Ovary (tissue), 7 donors: ENCODE measurements at regions not wholly inside any gene's neighbourhood (a gene's known extent, or its start where the extent isn't known, plus 50 kb on each side); places are given as distances from the start of the nearest gene placed in this dataset.

Source experiments
- DNase-seq, 5 donors: peaks; one replicate each; pipeline ENCODE4 v3.0.0-alpha.2; 2019 to 2020
- H3K27ac ChIP-seq, 2 donors: fragments of 200-600 bp; one replicate each; pipeline versions ENCODE4 v1.5.1 to v1.8.0; 2019 to 2022
- H3K27me3 ChIP-seq: fragments of 200-600 bp; one replicate; pipeline ENCODE4 v1.8.0; 2022
- H3K36me3 ChIP-seq: fragments of 200-600 bp; sonication (generic); one replicate; pipeline ENCODE4 v1.5.1; 2019
- H3K4me1 ChIP-seq: one replicate; pipeline ENCODE4 v1.8.1; 2013; ENCODE audit warnings: mild to moderate bottlenecking, moderate library complexity; ENCODE audit not compliant: insufficient read depth
- H3K4me3 ChIP-seq: fragments of 200-600 bp; sonication (generic); one replicate; pipeline ENCODE4 v1.5.1; 2017
- H3K9me3 ChIP-seq, 2 donors: fragments of 200-600 bp in 1 of 2; sonication (generic) in 1 of 2; one replicate each; pipeline versions ENCODE4 v1.5.1 to v1.8.1; 2013 to 2019; ENCODE audit warnings: mild to moderate bottlenecking in 1 of 2, moderate library complexity in 1 of 2
- EP300 ChIP-seq: sonication (generic); formaldehyde crosslinking; IDR thresholded peaks from one replicate; pipeline ENCODE4 v1.6.1; 2017; ENCODE audit warnings: antibody characterized with exemption
- POLR2A ChIP-seq: fragments of 450-650 bp; IDR thresholded peaks from one replicate; pipeline ENCODE4 v1.6.1; 2017; ENCODE audit warnings: antibody characterized with exemption, mild to moderate bottlenecking, moderate library complexity
- WGBS, 3 donors: extraction: QIAGEN DNeasy Blood & Tissue Kit in 1 of 3; methylation state at CpG; one replicate each; pipeline versions ENCODE4 v1.1.5 to v1.1.7; 2013 to 2017; 5-methylcytosine and 5-hydroxymethylcytosine counted together
- intact Hi-C, 4 donors: fragments of 100-400 bp; cut with DNase I; formaldehyde crosslinking; loops; one replicate each; pipeline versions ENCODE4 v1.11.0 to v1.15.1; 2022 to 2023
- TF ChIP-seq, protein P1 (sequence below), 3 donors: fragments of 450-650 bp in 2 of 3; fragments of 200-600 bp in 1 of 3; IDR thresholded peaks; one replicate each; pipeline versions ENCODE4 v1.5.1 to v1.8.0; 2016 to 2022; ENCODE audit warnings: antibody characterized with exemption in 3 of 3, mild to moderate bottlenecking in 1 of 3
- donor health status: DM: no; HTN: no; CAD: no; lungs with moderate emphysema.
- donor health status: DM: no; HTN: no; CAD: no.
- donor health status: Bipolar disorder and iron deficiency.
- donor health status: DM: no; HTN: no; CAD: no.
- donor health status: DM: yes; HTN: yes; CAD: no.

GRCh38 chr3:145266368-145266767, 894.6 kb downstream of the PLOD2 start:
- Histone ChIP-seq H3K9me3 (no peaks in the 10 kb centered on the region), H3K4me1 (no peaks in the 10 kb centered on the region), H3K4me3 (no peak overlapping the region), H3K27me3 (no peaks in the 10 kb centered on the region), H3K36me3 (no peaks in the 10 kb centered on the region), H3K27ac (no peak overlapping the region)
- intact Hi-C loops: no loop called here
- DNase-seq: no peak
- TF ChIP-seq POLR2A (no peak), EP300 (no peak)
- TF ChIP-seq, protein P1, sequence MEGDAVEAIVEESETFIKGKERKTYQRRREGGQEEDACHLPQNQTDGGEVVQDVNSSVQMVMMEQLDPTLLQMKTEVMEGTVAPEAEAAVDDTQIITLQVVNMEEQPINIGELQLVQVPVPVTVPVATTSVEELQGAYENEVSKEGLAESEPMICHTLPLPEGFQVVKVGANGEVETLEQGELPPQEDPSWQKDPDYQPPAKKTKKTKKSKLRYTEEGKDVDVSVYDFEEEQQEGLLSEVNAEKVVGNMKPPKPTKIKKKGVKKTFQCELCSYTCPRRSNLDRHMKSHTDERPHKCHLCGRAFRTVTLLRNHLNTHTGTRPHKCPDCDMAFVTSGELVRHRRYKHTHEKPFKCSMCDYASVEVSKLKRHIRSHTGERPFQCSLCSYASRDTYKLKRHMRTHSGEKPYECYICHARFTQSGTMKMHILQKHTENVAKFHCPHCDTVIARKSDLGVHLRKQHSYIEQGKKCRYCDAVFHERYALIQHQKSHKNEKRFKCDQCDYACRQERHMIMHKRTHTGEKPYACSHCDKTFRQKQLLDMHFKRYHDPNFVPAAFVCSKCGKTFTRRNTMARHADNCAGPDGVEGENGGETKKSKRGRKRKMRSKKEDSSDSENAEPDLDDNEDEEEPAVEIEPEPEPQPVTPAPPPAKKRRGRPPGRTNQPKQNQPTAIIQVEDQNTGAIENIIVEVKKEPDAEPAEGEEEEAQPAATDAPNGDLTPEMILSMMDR (IDR thresholded peaks at IDR 0.05): no peak
- 70 to 77% (median 71%) methylated on average over 6 of the region's 6 CpGs for WGBS, 3 donors

GRCh38 chr3:145269106-145269505, 891.9 kb downstream of the PLOD2 start:
- TF ChIP-seq POLR2A: no peak
- TF ChIP-seq, protein P1 (IDR thresholded peaks at IDR 0.05): no peak
- Histone ChIP-seq H3K36me3 (no peaks in the 10 kb centered on the region), H3K27ac (no peak overlapping the region), H3K27me3 (no peaks in the 10 kb centered on the region), H3K4me3 (no peak overlapping the region), H3K9me3 (no peaks in the 10 kb centered on the region), H3K4me1 (no peaks in the 10 kb centered on the region)
- no peak for DNase-seq
- intact Hi-C loops: no loop called here
- 96 to 99% (median 98%) methylated on average over 3 of the region's 3 CpGs for WGBS, 3 donors

DNA sequence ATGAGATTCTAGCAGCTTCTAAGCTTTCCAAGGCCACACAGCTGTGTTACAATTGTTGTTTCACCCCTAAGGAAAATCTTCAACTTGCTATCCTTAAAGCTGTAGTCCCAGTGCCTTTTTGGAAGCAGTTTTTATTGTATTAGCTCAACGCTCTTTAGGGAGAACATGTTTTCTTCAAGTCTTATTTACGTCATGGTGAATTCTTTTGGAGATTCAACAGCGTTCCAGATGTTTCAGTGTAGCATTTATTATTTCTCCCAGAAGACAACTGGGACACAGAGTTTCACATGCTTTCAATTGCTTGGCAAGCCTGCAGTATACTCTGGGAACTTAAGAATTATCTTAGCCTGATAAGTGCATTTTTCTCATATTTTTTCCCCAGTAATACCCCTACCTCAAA, 888.3 kb downstream of the PLOD2 start:
- H3K36me3 ChIP-seq: no peaks in the 10 kb centered on the region
- intact Hi-C loops: no loop called here
- no peaks in the 10 kb centered on the region for H3K27me3 ChIP-seq
- no peaks in the 10 kb centered on the region for H3K9me3 ChIP-seq
- H3K4me3 ChIP-seq: no peak overlapping the region
- no peaks in the 10 kb centered on the region for H3K4me1 ChIP-seq
- no peak for DNase-seq
- TF ChIP-seq POLR2A: no peak
- TF ChIP-seq, protein P1 (IDR thresholded peaks at IDR 0.05): no peak
- no peak for TF ChIP-seq EP300
- H3K27ac ChIP-seq: no peak overlapping the region
- WGBS, 3 donors: 2 to 7% (median 5%) methylated on average over 3 of the region's 3 CpGs

GRCh38 chr3:145282505-145282904, 878.5 kb downstream of the PLOD2 start:
- H3K9me3 ChIP-seq: no peaks in the 10 kb centered on the region
- H3K36me3 ChIP-seq: no peaks in the 10 kb centered on the region
- WGBS, 3 donors: 81 to 94% (median 82%) methylated on average over 2 of the region's 2 CpGs
- no peak for TF ChIP-seq EP300
- TF ChIP-seq, protein P1 (IDR thresholded peaks at IDR 0.05): no peak
- no peak for TF ChIP-seq POLR2A
- intact Hi-C loops: no loop called here
- no peaks in the 10 kb centered on the region for H3K27me3 ChIP-seq
- no peaks in the 10 kb centered on the region for H3K4me1 ChIP-seq
- H3K4me3 ChIP-seq: no peak overlapping the region
- no peak overlapping the region for H3K27ac ChIP-seq
- no peak for DNase-seq

- WGBS, 3 donors: 93 to 100% (median 100%) methylated on average over 1 of the region's 1 CpG
- Histone ChIP-seq H3K4me3 (no peak overlapping the region), H3K36me3 (no peaks in the 10 kb centered on the region), H3K27me3 (no peaks in the 10 kb centered on the region), H3K9me3 (no peaks in the 10 kb centered on the region), H3K27ac (no peak overlapping the region), H3K4me1 (no peaks in the 10 kb centered on the region)
- intact Hi-C loops: no loop called here
- DNase-seq: no peak
- TF ChIP-seq EP300 (no peak), POLR2A (no peak)
- TF ChIP-seq, protein P1 (IDR thresholded peaks at IDR 0.05): no peak
Measured at GRCh38 chr3:145286937-145287336, 874.0 kb downstream of the PLOD2 start.
